KOPT-K1 (cell line): ENCODE measurements at regions not wholly inside any gene's neighbourhood (a gene's known extent, or its start where the extent isn't known, plus 50 kb on each side); places are given as distances from the start of the nearest gene placed in this dataset.
"Not testable (repeated sequence)": the region's sequence is repeated elsewhere in the genome, so short reads cannot be mapped to it uniquely, and the experiment has no call there.

ENCODE experiments used
- H3K27ac ChIP-seq: fragments of 200-600 bp; sonication (generic); 2 replicates; pipeline ENCODE4 v1.5.1; 2016; ENCODE audit warnings: antibody characterized with exemption, mild to moderate bottlenecking, low read depth, low read length; ENCODE audit not compliant: poor library complexity, severe bottlenecking
- H3K36me3 ChIP-seq: fragments of 200-600 bp; sonication (generic); 2 replicates; pipeline ENCODE4 v1.5.1; 2017; ENCODE audit warnings: antibody characterized with exemption, mild to moderate bottlenecking, low read length, moderate library complexity; ENCODE audit not compliant: insufficient read depth
- H3K9me3 ChIP-seq: fragments of 200-600 bp; sonication (generic); 2 replicates; pipeline ENCODE4 v1.5.1; 2017; ENCODE audit warnings: antibody characterized with exemption, low read length, mild to moderate bottlenecking; ENCODE audit not compliant: insufficient read depth, poor library complexity, severe bottlenecking

DNA sequence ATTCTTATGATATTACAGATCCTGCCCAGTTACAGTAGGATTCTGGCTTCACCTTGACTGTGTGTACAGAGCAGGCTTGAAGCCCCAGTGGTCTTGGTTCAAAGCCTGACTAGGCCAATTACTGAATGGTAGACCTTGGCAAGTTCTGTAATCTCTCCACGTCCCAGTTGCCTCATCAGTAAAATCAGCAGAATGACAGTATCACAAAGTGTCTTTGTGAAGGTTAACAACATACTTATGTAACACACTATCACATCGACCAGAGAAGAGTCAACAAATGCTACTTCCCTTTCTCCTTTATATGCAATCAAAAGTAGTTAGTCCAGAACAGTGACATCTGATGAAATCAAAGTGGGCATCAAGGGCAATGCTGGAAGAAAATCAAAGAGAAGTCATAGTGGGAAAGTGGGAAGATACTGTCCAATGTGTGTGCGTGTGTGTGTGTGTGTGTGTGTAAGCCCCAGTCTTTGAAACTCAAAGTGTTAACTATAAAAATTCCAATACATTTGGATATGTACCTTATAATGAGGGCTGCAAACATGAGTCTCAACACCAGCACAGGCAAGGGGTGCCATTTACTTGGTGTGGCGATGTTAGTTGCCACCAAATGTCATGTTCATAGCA lies 93.5 kb upstream of the EGFLAM start:
- H3K36me3 ChIP-seq, result no peaks in the 10 kb centered on the region
- no peak overlapping the region for H3K27ac ChIP-seq
- no peaks in the 10 kb centered on the region for H3K9me3 ChIP-seq

DNA sequence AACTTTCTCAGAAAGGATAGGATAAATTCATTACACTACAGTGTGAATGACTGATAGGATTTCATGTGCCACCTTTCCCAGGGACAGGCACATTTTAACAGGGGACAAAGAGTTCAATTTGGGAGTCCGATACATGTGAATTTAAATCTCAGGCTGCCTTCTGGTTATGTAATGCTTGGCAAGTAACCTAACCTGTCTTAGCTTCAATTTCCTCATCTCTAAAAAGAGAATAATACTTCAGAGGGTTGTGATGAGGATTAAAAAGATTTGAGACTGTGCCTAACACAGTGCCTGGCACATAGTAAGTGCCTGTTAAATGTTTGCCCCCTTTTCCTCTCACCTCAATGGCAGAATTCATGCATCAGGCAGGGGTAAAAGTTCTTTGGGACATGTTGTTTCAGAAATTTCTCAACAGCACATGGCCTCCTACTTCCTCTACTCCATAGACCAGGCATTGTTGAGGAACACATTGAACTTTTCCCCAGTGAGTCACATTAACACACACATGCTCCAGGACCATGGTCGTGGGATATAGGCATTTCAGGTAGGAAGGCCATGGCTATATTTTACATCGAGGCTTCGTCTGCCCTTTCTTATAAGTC lies 94.6 kb upstream of the EGFLAM start:
- Histone ChIP-seq H3K9me3 (no peaks in the 10 kb centered on the region), H3K27ac (no peak overlapping the region)

DNA sequence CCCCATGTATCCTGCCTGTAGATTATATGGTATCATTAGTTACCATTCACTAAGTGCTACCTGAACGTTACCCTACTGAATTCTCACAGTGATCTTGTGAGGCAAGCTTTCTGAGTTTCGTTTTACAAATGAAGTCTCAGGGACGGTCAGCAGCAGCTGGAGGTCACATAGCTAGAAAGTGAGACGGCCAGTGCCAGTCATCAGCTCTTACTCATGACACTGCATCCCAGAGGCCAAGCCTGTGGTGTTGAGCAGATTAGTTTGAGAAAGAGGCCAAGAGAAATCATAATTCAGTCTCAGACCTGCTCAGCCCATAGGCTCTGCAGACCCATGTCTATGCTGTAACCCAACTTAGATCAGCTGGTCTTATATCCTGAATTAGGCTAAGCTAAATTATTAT lies 95.7 kb upstream of the EGFLAM start:
- no peaks in the 10 kb centered on the region for H3K36me3 ChIP-seq
- no peaks in the 10 kb centered on the region for H3K9me3 ChIP-seq
- no peak overlapping the region for H3K27ac ChIP-seq

More for the DNA sequence above, 94.6 kb upstream of the EGFLAM start:
- no peaks in the 10 kb centered on the region for H3K36me3 ChIP-seq

DNA sequence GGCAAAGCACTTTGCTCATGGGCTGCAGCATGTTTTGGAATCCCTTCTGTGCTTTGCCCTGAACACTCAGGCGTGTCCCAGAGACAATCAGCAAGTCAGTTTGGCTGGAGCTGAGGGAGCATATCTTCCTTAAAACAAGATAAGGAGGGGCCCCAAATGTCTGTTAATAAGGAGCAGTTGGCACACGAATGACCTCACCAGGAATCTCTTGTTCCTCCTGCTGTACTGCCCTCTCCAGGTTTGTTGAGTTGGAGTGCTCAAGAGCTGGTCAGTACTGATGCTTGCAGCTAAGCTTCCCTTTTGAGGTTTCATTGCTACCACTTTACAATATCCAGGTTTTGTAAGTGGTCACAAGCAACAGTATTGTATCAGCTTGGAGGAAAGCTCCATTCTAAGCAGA lies 101.3 kb upstream of the EGFLAM start:
- H3K27ac ChIP-seq, result no peak overlapping the region
- no peaks in the 10 kb centered on the region for H3K9me3 ChIP-seq
- no peaks in the 10 kb centered on the region for H3K36me3 ChIP-seq

DNA sequence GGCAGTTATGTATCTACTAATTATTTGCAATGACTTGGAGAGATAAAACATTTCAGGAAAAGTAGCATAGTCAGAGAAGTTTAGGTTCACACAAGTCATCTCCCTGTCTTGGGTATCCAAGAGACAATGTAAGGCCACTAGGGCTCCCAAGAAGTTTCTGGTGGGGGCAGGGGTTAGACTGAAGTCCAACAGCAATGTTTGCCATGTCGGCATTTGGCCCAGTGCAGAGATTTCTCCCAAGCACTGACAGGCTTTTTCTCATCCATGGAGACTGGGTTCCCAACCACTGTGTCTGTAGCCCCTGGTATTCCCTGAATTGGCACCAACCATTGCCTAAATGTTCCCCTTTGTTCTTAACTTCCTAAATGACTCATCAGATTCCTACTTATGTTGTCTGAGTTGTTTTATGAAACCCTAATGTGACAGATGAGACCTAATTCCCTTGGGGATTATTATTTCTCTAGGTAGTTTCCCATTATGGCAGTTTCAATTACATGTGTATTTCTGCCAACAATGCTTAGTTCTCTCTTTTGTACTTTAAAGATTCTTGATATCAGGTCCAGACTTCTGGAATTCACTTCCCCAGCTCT lies 103.6 kb upstream of the EGFLAM start:
- H3K27ac ChIP-seq, result no peak overlapping the region
- no peaks in the 10 kb centered on the region for H3K36me3 ChIP-seq
- H3K9me3 ChIP-seq, result no peaks in the 10 kb centered on the region

DNA sequence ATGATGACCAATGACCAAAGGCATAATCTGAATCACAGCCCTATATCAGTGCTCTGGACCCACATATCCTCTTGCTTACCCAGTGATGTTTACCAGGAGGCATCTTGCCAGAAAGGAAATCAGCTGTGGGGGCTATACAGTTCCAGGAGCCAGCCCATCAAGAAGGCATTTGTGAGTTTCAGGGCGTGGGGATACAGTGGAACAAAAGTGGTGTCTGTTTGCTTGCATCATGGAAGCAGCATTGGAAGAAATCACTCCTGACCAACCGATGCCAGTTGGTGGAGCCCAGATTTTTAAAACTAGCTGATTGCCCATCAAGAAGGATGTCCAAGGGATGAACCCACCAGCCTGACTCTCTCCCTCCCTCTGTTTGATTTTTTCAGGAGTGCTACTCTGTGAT lies 106.5 kb upstream of the EGFLAM start:
- H3K9me3 ChIP-seq, result no peaks in the 10 kb centered on the region
- no peaks in the 10 kb centered on the region for H3K36me3 ChIP-seq
- H3K27ac ChIP-seq, result no peak overlapping the region

DNA sequence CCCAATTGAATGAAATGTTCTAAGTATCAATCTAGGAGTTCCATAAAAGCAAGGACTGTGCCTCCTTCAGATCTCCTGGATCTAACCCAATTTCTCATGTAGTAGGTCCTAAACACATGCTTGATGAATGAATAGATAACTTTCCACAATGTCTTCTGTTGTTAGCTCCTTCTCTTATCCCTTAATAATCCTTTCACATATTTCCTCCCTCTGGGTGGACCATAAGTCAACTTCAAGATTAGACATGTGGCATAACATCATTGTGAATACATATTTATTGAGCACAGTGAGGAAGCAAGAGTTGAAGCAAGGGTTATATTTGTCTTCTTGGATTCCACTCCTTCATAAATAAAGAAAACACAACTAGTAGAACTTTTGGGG lies 108.6 kb upstream of the EGFLAM start:
- H3K27ac ChIP-seq, result no peak overlapping the region
- H3K9me3 ChIP-seq, result no peaks in the 10 kb centered on the region
- H3K36me3 ChIP-seq, result no peaks in the 10 kb centered on the region

DNA sequence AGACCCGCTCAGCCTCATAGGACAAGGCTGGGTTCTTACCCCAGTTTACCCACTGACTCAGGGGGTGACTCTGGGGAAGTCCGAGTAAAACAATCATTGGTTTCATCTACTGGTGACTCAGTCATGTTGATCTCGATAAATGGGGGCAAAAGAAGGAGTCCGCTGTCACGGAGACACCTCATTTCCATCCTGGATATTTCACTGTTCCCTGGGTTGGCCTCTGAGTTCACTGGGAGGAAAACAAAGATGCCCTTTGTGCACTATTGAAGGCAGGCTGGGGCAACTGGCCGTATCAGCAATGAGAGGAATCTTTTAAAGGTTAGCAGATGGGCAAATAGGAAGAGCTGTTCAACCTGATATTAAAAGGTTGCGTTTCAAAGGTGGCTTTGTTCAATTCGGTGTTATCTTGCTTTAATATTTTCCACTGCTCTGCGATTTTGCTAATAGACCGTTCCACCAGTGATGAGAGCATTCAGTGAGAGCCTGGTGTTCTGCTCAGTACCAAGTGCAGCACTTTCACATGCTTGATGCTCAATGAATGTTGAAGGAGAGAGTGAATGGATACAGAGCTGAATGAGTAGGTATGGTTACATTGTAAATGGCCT lies 110.2 kb upstream of the EGFLAM start:
- H3K27ac ChIP-seq, result no peak overlapping the region
- H3K9me3 ChIP-seq, result no peaks in the 10 kb centered on the region

DNA sequence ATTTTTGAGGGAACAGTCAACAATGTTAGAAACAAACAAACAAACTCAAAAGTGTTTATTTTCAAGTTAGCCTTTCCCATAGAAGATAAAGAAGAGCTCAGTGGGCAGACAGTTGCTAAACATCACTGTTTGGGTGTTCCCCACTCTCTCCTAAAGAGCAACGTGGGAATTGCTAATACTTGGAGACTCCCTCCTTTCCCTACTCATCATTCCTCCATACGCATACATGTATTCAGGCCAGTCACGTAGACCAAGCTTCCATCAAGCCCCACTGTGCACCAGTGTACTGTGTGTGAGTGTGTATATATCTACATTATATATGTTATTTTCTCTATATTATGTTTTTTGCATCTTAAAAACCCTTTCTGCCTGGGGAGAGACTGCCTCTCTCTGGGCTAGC lies 115.0 kb upstream of the EGFLAM start:
- no peaks in the 10 kb centered on the region for H3K36me3 ChIP-seq
- no peak overlapping the region for H3K27ac ChIP-seq
- H3K9me3 ChIP-seq, result no peaks in the 10 kb centered on the region

More for the DNA sequence above, 110.2 kb upstream of the EGFLAM start:
- no peaks in the 10 kb centered on the region for H3K36me3 ChIP-seq

DNA sequence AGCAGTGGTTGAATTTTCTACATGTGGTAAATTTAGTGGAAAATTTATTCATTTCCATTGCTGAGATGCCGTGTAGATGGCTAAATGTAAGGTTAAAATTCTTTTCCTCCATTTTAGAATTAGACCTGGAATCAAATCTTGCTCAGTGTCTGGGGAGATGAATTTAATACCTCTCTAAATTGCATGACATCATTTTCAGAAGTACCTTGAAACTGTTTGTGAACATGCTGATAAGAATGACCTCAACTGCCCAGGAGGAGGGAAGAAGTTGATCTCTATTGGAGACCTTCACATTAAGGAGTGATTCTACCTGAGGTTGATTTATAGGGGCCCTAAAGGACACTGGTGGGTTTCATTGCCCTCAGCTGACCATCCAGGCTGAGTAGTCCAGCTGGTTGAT lies 116.7 kb upstream of the EGFLAM start:
- H3K36me3 ChIP-seq, result no peaks in the 10 kb centered on the region
- H3K27ac ChIP-seq, result no peak overlapping the region
- no peaks in the 10 kb centered on the region for H3K9me3 ChIP-seq

DNA sequence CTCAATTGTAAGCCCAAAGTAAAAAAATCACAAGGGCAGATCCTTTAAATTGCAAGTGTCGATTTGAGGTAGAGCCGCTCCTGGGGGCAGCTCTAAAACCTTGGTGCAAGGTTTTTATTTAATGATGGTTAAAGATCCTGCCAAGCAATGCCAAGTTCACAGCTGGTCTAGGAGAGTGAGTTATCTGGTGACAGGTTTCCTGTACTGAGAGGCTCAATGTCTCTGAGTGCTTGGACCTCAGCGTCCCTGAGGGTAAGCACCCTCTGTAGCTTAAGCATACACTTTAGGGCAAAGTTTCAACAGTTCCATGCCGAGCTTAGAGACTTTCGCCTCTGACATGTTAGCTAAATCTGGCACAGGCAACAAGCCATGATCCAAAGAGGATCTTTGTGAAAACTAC lies 119.8 kb upstream of the EGFLAM start:
- H3K9me3 ChIP-seq, result no peaks in the 10 kb centered on the region
- H3K27ac ChIP-seq, result no peak overlapping the region
- H3K36me3 ChIP-seq, result no peaks in the 10 kb centered on the region

DNA sequence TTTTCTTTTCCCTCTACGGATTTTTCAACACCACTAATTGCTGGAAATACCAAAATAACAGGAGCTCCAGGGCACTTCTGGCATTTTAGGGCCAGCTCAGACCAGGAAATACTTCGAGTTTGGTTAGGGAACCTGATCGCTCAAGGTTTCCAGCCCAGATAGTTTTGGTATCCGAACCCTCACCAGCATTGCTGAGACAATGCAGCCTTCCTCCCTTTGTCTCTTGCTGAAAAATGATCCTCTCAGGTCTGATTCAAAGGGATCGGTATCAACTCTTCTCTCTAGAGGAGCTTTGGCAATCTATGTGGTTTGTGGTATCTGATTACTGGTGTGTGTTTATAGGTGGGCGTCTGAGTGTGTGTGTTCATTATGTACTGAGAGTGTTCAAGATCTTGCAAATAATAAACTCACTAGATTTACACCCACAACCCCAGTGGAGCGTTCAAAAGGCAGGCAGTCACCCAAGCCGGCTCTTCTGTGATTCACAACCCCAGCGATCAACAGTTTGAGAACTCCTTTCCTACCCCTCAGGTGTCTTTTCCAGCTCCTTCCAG lies 122.8 kb upstream of the EGFLAM start:
- Histone ChIP-seq H3K9me3 (no peaks in the 10 kb centered on the region), H3K36me3 (no peaks in the 10 kb centered on the region)

DNA sequence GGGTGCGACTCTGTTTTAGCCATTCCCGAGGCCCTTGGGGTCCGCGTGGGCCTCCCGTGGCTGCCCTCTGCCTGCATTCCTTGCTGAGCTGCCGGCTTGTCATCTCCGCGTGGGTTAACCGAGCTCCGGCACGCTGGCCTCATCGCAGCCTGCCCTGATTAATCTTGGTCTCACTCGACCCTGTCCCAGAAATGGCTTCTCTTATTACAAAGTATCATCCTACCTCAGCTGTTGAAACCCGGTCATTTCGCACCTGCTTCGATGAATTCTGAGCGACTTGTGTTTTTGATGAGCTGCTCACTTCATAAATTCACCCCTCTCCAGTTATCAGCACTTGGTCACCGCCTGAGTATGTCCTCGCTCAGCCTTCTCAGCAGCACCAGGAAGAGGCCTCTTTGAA lies 123.5 kb upstream of the EGFLAM start:
- H3K9me3 ChIP-seq, result no peaks in the 10 kb centered on the region
- H3K36me3 ChIP-seq, result no peaks in the 10 kb centered on the region
- no peak overlapping the region for H3K27ac ChIP-seq

More for the DNA sequence above, 122.8 kb upstream of the EGFLAM start:
- no peak overlapping the region for H3K27ac ChIP-seq

DNA sequence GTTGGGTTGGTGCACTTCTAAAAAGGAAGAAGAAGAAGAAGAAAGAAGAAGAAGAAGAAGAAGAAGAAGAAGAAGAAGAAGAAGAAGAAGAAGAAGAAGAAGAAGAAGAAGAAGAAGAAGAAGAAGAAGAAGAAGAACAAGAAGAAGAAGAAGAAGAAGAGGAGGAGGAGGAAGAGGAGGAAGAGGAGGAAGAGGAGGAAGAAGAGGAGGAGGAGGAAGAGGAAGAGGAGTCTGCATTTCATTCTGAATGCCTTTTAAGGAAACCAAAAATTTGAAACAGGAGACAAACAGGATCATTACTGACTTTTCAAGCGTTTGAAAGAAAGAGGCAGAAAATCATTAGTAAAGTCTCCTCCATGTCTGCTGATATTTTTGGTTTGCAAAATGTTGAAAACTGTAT lies 124.1 kb upstream of the EGFLAM start:
- not testable (repeated sequence) for H3K36me3 ChIP-seq, H3K9me3 ChIP-seq, H3K27ac ChIP-seq

DNA sequence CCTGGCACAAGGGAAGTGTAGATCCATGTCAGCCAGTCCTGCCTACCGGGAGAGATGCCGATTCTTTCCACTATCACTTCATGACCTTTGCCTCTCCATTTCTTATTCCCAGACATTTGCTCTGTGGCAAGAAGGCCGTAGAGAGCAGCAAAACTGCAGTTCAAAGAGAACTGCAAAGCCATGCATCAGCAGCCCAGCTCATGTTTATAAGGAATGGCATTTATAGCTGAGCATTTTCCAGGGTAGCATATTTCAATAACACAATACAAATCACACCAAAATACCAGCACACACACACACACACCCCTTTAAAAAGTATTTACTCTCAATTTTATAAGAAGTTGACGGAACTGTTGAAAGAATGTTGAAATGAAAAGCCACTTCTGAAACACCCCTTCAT lies 126.7 kb upstream of the EGFLAM start:
- H3K9me3 ChIP-seq, result no peaks in the 10 kb centered on the region
- H3K27ac ChIP-seq, result no peak overlapping the region
- H3K36me3 ChIP-seq, result no peaks in the 10 kb centered on the region
